Fibroblast of lung (primary cell): ENCODE measurements at regions not wholly inside any gene's neighbourhood (a gene's known extent, or its start where the extent isn't known, plus 50 kb on each side); places are given as distances from the start of the nearest gene placed in this dataset.

Experiments
- DNase-seq, 2 donors: peaks; one replicate each; pipeline versions ENCODE4 v3.0.0 to v3.0.0-alpha.2; 2010; ENCODE audit warnings: low read depth in 2 of 2
- H2AFZ ChIP-seq: 2 replicates; pipeline ENCODE4 v1.5.1; 2012; ENCODE audit warnings: low read length, control low read depth, inconsistent platforms
- H3K27ac ChIP-seq: 2 replicates; pipeline ENCODE4 v1.5.1; 2011; ENCODE audit warnings: low read length, control low read depth; ENCODE audit not compliant: insufficient read depth
- H3K27me3 ChIP-seq: 2 replicates; pipeline ENCODE4 v1.5.1; 2011; ENCODE audit warnings: mild to moderate bottlenecking, low read length; ENCODE audit not compliant: control insufficient read depth, insufficient read depth
- H3K36me3 ChIP-seq: 2 replicates; pipeline ENCODE4 v1.5.1; 2011; ENCODE audit warnings: low read length; ENCODE audit not compliant: control insufficient read depth, insufficient read depth
- H3K4me1 ChIP-seq: 2 replicates; pipeline ENCODE4 v1.5.1; 2011; ENCODE audit warnings: low read length; ENCODE audit not compliant: control insufficient read depth, insufficient read depth; ENCODE audit errors: extremely low read depth
- H3K4me2 ChIP-seq: 2 replicates; pipeline ENCODE4 v1.5.1; 2011; ENCODE audit warnings: low read length, control low read depth; ENCODE audit not compliant: insufficient read depth; ENCODE audit errors: extremely low read depth
- H3K4me3 ChIP-seq, 4 experiments: fragments of 200-600 bp in 1 of 4; sonication (generic) in 1 of 4; replicated peaks in 1 of 4; 2 replicates each; pipeline ENCODE4 v1.5.1; 2011 to 2016; ENCODE audit warnings: low read length in 4 of 4, low read depth in 3 of 4, mild to moderate bottlenecking in 3 of 4, control low read depth in 2 of 4, inconsistent platforms in 1 of 4, mixed read lengths in 1 of 4; ENCODE audit not compliant: insufficient read depth in 1 of 4; ENCODE audit errors: control extremely low read depth in 1 of 4
- H3K79me2 ChIP-seq: 2 replicates; pipeline ENCODE4 v1.5.1; 2012; ENCODE audit warnings: mild to moderate bottlenecking, low read length, inconsistent platforms; ENCODE audit not compliant: control insufficient read depth, insufficient read depth
- H3K9ac ChIP-seq: 2 replicates; pipeline ENCODE4 v1.5.1; 2011; ENCODE audit warnings: mild to moderate bottlenecking, low read length, control low read depth; ENCODE audit not compliant: insufficient read depth
- H3K9me3 ChIP-seq: 2 replicates; pipeline ENCODE4 v1.5.1; 2012; ENCODE audit warnings: low read depth, low read length; ENCODE audit not compliant: control insufficient read depth, insufficient read depth
- H4K20me1 ChIP-seq: 2 replicates; pipeline ENCODE4 v1.5.1; 2011; ENCODE audit warnings: low read length; ENCODE audit not compliant: control insufficient read depth, insufficient read depth; ENCODE audit errors: extremely low read depth
- CTCF ChIP-seq, 2 donors: IDR thresholded peaks in 1 of 2; conservative IDR thresholded peaks in 1 of 2; 1 replicate in 1 of 2; 2 replicates in 1 of 2; pipeline ENCODE4 v1.5.1; 2011 to 2012; ENCODE audit warnings: low read length in 2 of 2, control low read depth in 1 of 2, inconsistent platforms in 1 of 2, low read depth in 1 of 2, mild to moderate bottlenecking in 1 of 2
- EZH2 ChIP-seq: IDR thresholded peaks from 2 replicates; pipeline ENCODE4 v1.5.1; 2012; ENCODE audit warnings: low read length, control low read depth, mild to moderate bottlenecking; ENCODE audit errors: missing control alignments

- Histone ChIP-seq H3K4me3 (no peak overlapping the region), H4K20me1 (no peaks in the 10 kb centered on the region), H3K4me1 (no peaks in the 10 kb centered on the region), H3K27ac (no peak overlapping the region), H3K9me3 (no peaks in the 10 kb centered on the region), H3K4me2 (no peak overlapping the region), H3K79me2 (no peaks in the 10 kb centered on the region), H3K36me3 (no peaks in the 10 kb centered on the region), H2AFZ (no peak overlapping the region), H3K27me3 (no peaks in the 10 kb centered on the region), H3K9ac (no peak overlapping the region)
- TF ChIP-seq EZH2 = no peak
- TF ChIP-seq CTCF (conservative IDR thresholded peaks at IDR 0.05 in 1 of 2, IDR thresholded peaks at IDR 0.05 in 1 of 2; ENCODE audit: low read depth in 1 of 2, low read length in 2 of 2) = no peak
- no peak for DNase-seq
Measured at GRCh38 chr3:18729671-18730070, 304.5 kb upstream of the SATB1 start.

- Histone ChIP-seq H3K4me1 (no peaks in the 10 kb centered on the region), H3K9ac (no peak overlapping the region), H3K4me3 (no peak overlapping the region), H3K27ac (no peak overlapping the region), H4K20me1 (no peaks in the 10 kb centered on the region), H3K27me3 (no peaks in the 10 kb centered on the region), H3K9me3 (no peaks in the 10 kb centered on the region), H2AFZ (no peak overlapping the region), H3K79me2 (no peaks in the 10 kb centered on the region), H3K4me2 (no peak overlapping the region), H3K36me3 (no peaks in the 10 kb centered on the region)
- DNase-seq = no peak
- TF ChIP-seq EZH2 (no peak), CTCF (conservative IDR thresholded peaks at IDR 0.05 in 1 of 2, IDR thresholded peaks at IDR 0.05 in 1 of 2; ENCODE audit: low read depth in 1 of 2, low read length in 2 of 2) (no peak)
Measured at GRCh38 chr3:18725668-18726407, 300.7 kb upstream of the SATB1 start.

GRCh38 chr3:18724456-18724855 lies 299.3 kb upstream of the SATB1 start:
- no peak for TF ChIP-seq EZH2
- TF ChIP-seq CTCF (conservative IDR thresholded peaks at IDR 0.05 in 1 of 2, IDR thresholded peaks at IDR 0.05 in 1 of 2; ENCODE audit: low read depth in 1 of 2, low read length in 2 of 2) = no peak
- H3K79me2 ChIP-seq = no peaks in the 10 kb centered on the region
- no peak overlapping the region for H3K27ac ChIP-seq
- no peaks in the 10 kb centered on the region for H3K27me3 ChIP-seq
- H3K4me3 ChIP-seq = no peak overlapping the region
- H3K4me2 ChIP-seq = no peak overlapping the region
- no peak overlapping the region for H2AFZ ChIP-seq
- H3K9ac ChIP-seq = no peak overlapping the region
- H4K20me1 ChIP-seq = no peaks in the 10 kb centered on the region
- DNase-seq = no peak
- H3K4me1 ChIP-seq = no peaks in the 10 kb centered on the region
- H3K36me3 ChIP-seq = no peaks in the 10 kb centered on the region
- H3K9me3 ChIP-seq = no peaks in the 10 kb centered on the region
